Tibial nerve (tissue), 4 donors: ENCODE measurements at regions not wholly inside any gene's neighbourhood (a gene's known extent, or its start where the extent isn't known, plus 50 kb on each side); places are given as distances from the start of the nearest gene placed in this dataset.
A peak's percentile ranks its signal among the peaks of the same experiment; 100 is the strongest.

Experiments
- DNase-seq, 2 donors: peaks; one replicate each; pipeline ENCODE4 v3.0.0-alpha.2; 2019; ENCODE audit warnings: low spot score in 2 of 2
- H3K27ac ChIP-seq, 4 donors: fragments of 200-600 bp; sonication (generic) in 3 of 4; one replicate each; pipeline ENCODE4 v1.5.1; 2017 to 2019; ENCODE audit warnings: mild to moderate bottlenecking in 1 of 4
- H3K27me3 ChIP-seq, 2 donors: fragments of 200-600 bp; sonication (generic) in 1 of 2; one replicate each; pipeline versions ENCODE4 v1.5.1 to v1.6.0; 2017 to 2019
- H3K36me3 ChIP-seq, 3 donors: fragments of 200-600 bp; sonication (generic); one replicate each; pipeline ENCODE4 v1.5.1; 2018 to 2019
- H3K4me1 ChIP-seq, 4 donors: fragments of 200-600 bp; sonication (generic) in 3 of 4; one replicate each; pipeline ENCODE4 v1.5.1; 2017 to 2019
- H3K4me3 ChIP-seq, 4 donors: fragments of 200-600 bp; sonication (generic) in 3 of 4; one replicate each; pipeline ENCODE4 v1.5.1; 2017 to 2019; ENCODE audit warnings: mild to moderate bottlenecking in 1 of 4, moderate library complexity in 1 of 4
- H3K9me3 ChIP-seq, 4 donors: fragments of 200-600 bp; sonication (generic) in 3 of 4; one replicate each; pipeline ENCODE4 v1.5.1; 2017 to 2019
- CTCF ChIP-seq, 5 experiments: fragments of 200-600 bp in 3 of 5; fragments of 450-650 bp in 2 of 5; sonication (generic) in 3 of 5; IDR thresholded peaks; one replicate each; pipeline ENCODE4 v1.5.1; 2016 to 2019; ENCODE audit warnings: antibody characterized with exemption in 5 of 5, mild to moderate bottlenecking in 3 of 5, moderate library complexity in 2 of 5
- EP300 ChIP-seq, 2 donors: sonication (generic); formaldehyde crosslinking; IDR thresholded peaks; one replicate each; pipeline ENCODE4 v1.6.1; 2017; ENCODE audit warnings: antibody characterized with exemption in 2 of 2, mild to moderate bottlenecking in 1 of 2
- POLR2A ChIP-seq, 2 donors: fragments of 450-650 bp; IDR thresholded peaks; one replicate each; pipeline ENCODE4 v1.6.1; 2017; ENCODE audit warnings: antibody characterized with exemption in 2 of 2, mild to moderate bottlenecking in 2 of 2, moderate library complexity in 2 of 2
- WGBS, 2 donors: methylation state at CpG; one replicate each; pipeline ENCODE4 v1.1.5; 2018; 5-methylcytosine and 5-hydroxymethylcytosine counted together

GRCh38 chr6:55983861-55984260 lies 108.5 kb upstream of the BMP5 start:
- TF ChIP-seq EP300 (IDR thresholded peaks at IDR 0.05) (no peak), CTCF (IDR thresholded peaks at IDR 0.05) (no peak), POLR2A (IDR thresholded peaks at IDR 0.05) (no peak)
- H3K4me1 ChIP-seq, result peaks cover 0 to 3% (median 0%) of the 10 kb centered on the region in 4 donors
- WGBS, 2 donors, result 90 to 95% methylated on average over 2 of the region's 2 CpGs
- H3K9me3 ChIP-seq, result peaks cover 0 to 4% (median 0%) of the 10 kb centered on the region in 4 donors
- no peak overlapping the region for H3K27ac ChIP-seq
- no peak overlapping the region for H3K4me3 ChIP-seq
- no peak for DNase-seq
- H3K27me3 ChIP-seq, result no peaks in the 10 kb centered on the region
- H3K36me3 ChIP-seq, result no peaks in the 10 kb centered on the region

GRCh38 chr6:55981660-55982059 lies 106.3 kb upstream of the BMP5 start:
- H3K27ac ChIP-seq, result no peak overlapping the region
- no peak overlapping the region for H3K4me3 ChIP-seq
- no peaks in the 10 kb centered on the region for H3K36me3 ChIP-seq
- H3K27me3 ChIP-seq, result no peaks in the 10 kb centered on the region
- H3K4me1 ChIP-seq, result peaks cover 0 to 3% (median 0%) of the 10 kb centered on the region in 4 donors
- TF ChIP-seq POLR2A (IDR thresholded peaks at IDR 0.05) (no peak), EP300 (IDR thresholded peaks at IDR 0.05) (no peak), CTCF (IDR thresholded peaks at IDR 0.05) (no peak)
- H3K9me3 ChIP-seq, result no peaks in the 10 kb centered on the region
- DNase-seq, result no peak

GRCh38 chr6:55980627-55981211 lies 105.3 kb upstream of the BMP5 start:
- Histone ChIP-seq H3K27ac (no peak overlapping the region), H3K9me3 (no peaks in the 10 kb centered on the region), H3K27me3 (no peaks in the 10 kb centered on the region), H3K4me1 (peaks cover 0 to 3% (median 0%) of the 10 kb centered on the region in 4 donors), H3K4me3 (no peak overlapping the region), H3K36me3 (no peaks in the 10 kb centered on the region)
- no peak for TF ChIP-seq EP300 (IDR thresholded peaks at IDR 0.05)
- peak; percentile 49 to 82 (median 68) for TF ChIP-seq CTCF (IDR thresholded peaks at IDR 0.05)
- peak in 1 of 2 donors; percentile 65 for DNase-seq
- WGBS, 2 donors, result 14 to 16% methylated on average over 1 of the region's 1 CpG

- no peak overlapping the region for H3K4me3 ChIP-seq
- no peak for DNase-seq
- H3K4me1 ChIP-seq, result peaks cover 0 to 3% (median 0%) of the 10 kb centered on the region in 4 donors
- H3K27me3 ChIP-seq, result no peaks in the 10 kb centered on the region
- TF ChIP-seq EP300 (IDR thresholded peaks at IDR 0.05) (no peak), CTCF (IDR thresholded peaks at IDR 0.05) (no peak), POLR2A (IDR thresholded peaks at IDR 0.05) (no peak)
- no peaks in the 10 kb centered on the region for H3K9me3 ChIP-seq
- no peak overlapping the region for H3K27ac ChIP-seq
- H3K36me3 ChIP-seq, result no peaks in the 10 kb centered on the region
Measured at GRCh38 chr6:55979526-55979925, 104.1 kb upstream of the BMP5 start.

- DNase-seq, result no peak
- 74 to 81% methylated on average over 1 to 2 of the region's 2 CpGs for WGBS, 2 donors
- Histone ChIP-seq H3K36me3 (no peaks in the 10 kb centered on the region), H3K27me3 (no peaks in the 10 kb centered on the region), H3K4me1 (peaks cover 0 to 3% (median 0%) of the 10 kb centered on the region in 4 donors), H3K4me3 (no peak overlapping the region), H3K27ac (no peak overlapping the region), H3K9me3 (no peaks in the 10 kb centered on the region)
- TF ChIP-seq EP300 (IDR thresholded peaks at IDR 0.05) (no peak), POLR2A (IDR thresholded peaks at IDR 0.05) (no peak), CTCF (IDR thresholded peaks at IDR 0.05) (no peak)
Measured at GRCh38 chr6:55977959-55978665, 102.7 kb upstream of the BMP5 start.
